IPS-NIHi7 (cell line): ENCODE measurements at regions not wholly inside any gene's neighbourhood (a gene's known extent, or its start where the extent isn't known, plus 50 kb on each side); places are given as distances from the start of the nearest gene placed in this dataset.

Experiments used
- DNase-seq: peaks from one replicate; pipeline ENCODE4 v3.0.0; 2012; ENCODE audit warnings: mixed read lengths; ENCODE audit errors: extremely low spot score

DNA sequence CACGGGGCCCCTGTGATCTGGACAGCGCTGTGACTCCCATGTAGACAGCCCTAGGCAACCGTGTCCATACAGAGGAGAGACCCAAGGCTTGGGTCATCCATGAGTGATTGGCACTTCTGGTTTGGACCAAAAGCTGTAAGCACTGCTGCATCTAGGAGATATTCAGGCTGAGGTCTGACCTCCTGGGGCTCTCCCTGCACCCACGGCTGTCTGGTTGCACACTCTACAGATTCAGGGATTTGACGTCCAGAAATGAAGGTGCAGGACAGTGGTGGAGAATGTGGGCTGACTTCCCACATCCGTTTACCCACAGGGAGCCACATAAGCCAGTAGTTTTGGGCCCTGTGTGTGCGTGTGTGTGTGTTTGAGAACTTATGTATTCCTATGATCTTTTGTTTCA lies 76.2 kb upstream of the ARHGEF7 start:
- no peak for DNase-seq

- no peak for DNase-seq
These were observed 77.2 kb upstream of the ARHGEF7 start for GRCh38 chr13:111037927-111038326.

DNA sequence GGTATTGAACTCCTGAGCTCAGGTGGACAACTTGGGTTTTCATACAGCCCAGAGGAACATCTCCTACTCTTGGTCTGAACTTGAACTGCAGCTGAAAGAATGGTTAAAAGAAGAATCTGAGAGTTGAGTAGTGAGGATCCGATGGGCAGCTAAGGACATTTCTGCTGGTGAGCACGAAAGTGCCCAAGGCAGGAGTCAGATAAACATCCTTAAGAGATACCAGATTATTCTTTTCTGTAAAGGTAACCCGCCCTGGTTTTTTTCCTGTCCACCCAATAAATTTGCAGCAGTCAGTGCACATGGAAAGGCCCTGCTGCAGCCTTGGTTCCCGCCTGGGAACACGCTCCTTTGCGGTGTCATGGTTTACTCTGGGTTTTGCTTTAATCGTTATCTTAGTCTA lies 78.4 kb upstream of the ARHGEF7 start:
- no peak for DNase-seq

DNA sequence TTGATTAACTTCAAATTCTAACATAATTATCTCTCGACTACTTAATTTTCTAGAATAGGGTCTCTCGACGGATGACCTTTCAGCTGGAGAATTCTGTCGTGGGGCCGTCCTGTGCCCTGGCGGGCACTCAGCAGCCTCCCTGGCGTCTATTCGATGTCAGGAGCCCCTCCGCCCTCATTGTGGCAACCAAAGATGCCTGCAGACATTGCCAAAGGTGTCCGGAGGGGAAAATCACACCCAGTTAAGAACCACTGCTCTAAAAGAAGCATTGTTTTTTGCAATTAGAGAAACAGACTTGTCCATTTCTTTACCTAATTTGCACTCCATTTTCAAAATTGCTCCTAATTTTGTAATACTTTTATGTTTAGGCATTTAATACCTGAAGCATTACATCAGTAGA lies 79.2 kb upstream of the ARHGEF7 start:
- DNase-seq = no peak

GRCh38 chr13:111034811-111035210 lies 80.3 kb upstream of the ARHGEF7 start:
- DNase-seq = no peak

DNA sequence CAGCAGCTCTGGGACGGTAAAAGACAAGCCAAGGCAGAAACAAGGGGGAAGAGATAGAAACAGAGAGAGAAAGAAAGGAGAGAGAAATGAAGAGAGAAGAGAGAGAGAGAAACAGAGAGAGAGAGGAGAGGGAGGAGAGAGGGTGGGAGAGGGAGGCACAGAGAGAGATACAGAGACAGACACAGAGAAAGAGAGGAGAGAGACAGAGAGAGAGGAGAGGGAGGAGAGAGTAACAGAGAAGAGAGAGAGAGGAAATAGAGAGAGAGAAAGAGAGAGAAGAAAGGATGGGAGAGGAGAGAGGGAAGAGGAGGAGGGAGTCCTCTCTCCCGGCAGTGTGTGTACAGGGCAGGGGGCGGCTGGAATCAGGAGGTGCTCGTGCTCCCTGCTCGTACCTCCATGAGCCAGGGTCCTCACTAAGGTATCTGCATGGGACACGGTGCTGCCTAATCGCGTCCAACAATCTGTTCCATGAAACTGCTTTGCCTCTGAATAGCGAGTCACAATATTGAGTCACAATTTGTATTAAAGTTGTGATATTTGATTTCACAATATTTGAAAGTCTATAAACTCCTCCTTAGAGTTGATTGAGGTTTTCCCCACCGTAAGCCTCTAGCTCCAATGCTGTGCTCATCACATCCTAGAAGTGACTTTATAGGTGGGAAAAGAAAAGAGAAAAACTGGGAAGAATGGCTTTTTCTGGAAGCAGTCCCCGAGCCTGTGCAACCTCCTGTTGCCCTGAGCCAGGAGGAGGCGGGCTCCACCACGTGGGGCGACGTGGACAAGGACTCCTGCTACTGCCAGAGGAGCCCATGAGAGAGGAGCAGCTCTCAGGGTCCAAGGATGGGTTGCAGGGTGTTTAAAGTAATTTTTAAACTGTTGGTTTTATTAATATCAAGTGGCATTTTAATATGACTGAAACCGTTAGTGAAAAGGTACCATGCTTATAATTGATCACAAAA lies 81.7 kb upstream of the ARHGEF7 start:
- DNase-seq = no peak

GRCh38 chr13:111031531-111031961 lies 83.6 kb upstream of the ARHGEF7 start:
- no peak for DNase-seq

DNA sequence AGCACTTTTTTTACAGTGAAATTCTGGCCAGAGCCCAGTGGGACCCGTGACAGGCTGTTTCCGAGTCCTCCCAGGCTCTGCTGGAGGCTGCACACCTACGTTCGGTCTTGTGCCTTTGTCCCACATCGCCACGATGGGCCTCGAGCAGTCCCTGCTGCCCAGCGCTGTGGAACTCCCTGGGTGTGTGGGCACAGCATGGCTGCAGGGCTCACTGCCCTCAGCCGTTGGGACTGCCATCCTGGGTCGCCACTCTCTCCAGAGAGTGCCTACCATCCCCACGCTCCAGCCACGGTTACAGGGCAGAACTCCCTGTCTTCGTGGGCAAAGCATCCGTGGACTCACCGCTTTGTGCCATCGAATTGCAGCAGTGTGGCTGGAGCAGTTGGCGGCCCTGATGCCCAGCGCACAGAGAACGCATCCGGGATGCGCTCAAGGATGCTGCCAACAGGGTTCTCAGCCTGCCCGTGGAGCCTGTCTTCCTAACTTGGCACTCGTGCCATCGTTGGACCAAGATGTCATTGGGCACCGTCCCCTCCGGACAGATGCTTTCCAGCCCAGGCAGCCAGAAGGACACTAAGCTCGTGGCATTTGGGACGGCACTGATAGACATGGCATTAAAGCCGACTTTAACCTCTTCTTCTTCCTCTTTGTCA lies 85.0 kb upstream of the ARHGEF7 start:
- no peak for DNase-seq

DNA sequence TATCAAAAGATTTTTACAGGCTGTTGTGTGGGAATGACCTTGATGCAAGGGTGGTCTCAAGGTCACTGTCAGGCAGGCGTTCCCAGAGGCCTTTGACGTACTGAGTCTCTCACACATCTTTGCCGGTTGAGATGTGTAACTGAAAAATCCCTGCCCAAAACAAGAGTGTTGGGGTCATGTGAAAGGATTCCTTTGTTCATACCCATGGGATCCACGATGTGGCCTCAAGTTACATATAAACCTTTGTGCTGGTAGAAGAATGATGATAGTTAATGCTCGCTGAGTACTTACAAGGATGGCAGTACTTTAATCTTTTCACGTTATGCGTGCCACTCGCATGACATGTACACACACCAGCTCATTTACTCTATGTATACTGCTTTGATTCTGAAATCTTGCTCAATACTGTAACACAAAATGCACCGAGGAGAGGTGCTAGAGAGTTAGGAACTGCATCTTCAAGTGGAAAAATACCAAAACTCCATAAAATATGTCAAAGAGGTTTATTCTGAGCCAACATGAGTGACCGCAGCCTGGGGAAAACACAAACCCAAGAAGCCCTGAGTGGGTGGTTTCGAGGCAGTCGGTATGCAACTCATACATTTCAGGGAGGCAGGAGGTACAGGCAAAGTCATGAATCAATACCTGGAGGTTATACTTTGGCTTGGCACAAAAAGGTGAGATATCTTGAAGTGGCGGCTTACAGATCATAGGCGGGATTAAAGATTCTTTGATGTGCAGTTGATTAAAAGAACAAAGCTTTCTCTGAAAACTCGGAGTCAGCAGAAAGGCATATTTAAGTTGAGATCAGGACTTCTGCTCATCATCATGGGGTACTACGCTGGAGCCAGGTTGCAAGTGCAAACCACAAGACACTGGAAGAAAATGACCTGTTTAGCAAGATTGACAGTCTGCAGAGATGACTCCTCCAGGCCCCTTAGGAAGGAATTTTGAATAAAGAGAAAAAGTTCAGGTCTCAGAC lies 87.4 kb upstream of the ARHGEF7 start:
- no peak for DNase-seq

- DNase-seq = no peak
These were observed 89.8 kb upstream of the ARHGEF7 start for GRCh38 chr13:111025310-111025709.

- DNase-seq = no peak
These were observed 92.2 kb upstream of the ARHGEF7 start for GRCh38 chr13:111022886-111023285.

- DNase-seq = no peak
These were observed 92.9 kb upstream of the ARHGEF7 start for GRCh38 chr13:111022241-111022640.

DNA sequence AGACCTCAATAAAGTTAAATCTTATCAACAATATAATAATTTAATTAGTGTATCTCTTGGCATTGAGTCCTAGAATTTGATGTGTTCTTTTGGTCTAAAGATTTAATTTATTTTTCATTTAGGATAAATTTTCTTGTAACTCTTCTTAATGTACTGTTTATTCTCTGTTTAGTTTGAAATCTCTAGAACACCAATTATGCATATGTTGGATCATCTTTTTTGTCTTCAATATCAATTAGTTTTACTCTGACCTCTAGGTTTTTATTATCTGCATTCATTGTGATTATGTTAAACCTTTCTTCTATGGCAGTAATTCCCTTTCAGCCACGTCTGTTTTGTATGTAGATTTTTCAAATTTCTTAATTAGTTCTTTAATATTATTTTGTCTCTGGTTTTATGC lies 93.8 kb upstream of the ARHGEF7 start:
- DNase-seq = no peak

DNA sequence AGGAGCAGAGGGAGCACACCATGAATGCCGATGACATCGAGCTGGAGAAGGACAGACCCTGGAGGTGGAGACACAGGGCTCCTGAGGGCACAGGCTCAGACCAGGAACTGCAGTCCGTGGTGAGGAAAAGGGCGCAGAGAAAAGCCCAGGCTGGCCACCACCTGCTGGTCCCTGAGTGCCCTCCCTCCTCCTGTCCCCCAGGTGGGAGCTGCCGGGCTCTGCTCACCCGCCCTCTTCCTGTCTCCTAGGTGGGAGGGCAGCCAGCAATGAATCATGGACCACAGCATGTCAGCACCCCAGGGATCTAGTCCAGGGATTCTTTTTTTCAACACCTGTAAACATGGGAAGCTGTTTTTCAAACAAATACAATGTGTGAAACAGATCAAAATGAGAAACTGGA lies 94.6 kb upstream of the ARHGEF7 start:
- DNase-seq = no peak

DNA sequence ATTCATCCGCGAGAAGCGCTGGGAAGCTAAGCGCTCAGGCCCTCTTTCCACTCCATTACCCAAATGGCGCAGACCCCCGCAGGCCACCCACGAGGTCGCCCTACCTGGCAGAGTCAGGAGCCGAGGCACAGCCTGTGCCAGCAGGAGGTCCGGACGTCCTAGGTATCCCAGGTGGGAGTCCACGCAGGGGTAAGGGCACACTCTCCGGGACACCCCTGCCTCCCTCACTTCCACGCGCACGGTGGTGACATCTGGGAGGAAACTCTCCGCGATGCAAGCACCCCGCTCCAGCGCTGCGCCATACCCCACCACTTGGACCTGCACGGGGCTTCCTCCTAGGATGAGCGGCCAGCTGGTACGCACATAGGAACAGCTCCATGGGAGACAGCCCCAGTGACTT lies 95.1 kb upstream of the ARHGEF7 start:
- DNase-seq = no peak

GRCh38 chr13:111017755-111018459 lies 97.2 kb upstream of the ARHGEF7 start:
- no peak for DNase-seq

DNA sequence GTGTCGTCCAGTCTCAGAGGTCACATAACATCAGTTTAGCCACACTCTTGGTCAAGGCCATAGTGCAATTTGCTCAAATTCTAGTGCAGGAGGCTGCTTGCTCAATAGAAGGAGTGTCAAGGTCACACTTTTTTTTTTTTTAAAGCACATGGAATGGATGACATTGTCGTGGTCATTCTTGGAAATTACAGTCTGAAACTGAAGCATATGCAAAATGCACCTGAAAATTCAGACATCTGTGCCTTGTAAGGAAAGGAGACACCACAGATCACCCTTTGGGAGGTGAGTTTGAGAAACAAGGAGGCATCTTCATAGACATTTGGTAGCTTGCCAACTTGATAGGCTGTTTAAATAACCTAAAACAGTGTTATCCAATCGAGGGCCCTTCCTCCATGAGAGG lies 98.3 kb upstream of the ANKRD10 start:
- DNase-seq = no peak

DNA sequence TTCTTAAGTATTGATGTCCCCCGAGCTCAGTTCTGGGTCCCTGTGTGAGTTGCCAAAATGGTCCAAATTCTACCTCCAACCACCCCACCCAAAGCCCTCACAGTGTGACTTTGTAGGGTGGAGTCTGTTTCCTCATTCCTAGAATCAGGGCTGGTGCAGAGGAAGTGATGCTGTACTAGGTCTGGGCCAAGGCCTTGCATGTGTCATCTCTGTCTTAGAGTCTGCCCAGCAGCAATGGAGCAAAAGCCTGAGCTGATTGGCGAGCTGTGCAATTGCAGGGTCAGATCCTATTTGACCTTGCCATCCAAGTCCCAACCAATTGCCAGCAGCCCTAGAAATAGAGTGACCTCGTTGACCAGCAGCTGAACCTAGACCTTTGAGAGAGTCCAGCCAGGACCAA lies 97.0 kb upstream of the ANKRD10 start:
- no peak for DNase-seq

- no peak for DNase-seq
These were observed 93.5 kb upstream of the ANKRD10 start for GRCh38 chr13:111008351-111008750.

DNA sequence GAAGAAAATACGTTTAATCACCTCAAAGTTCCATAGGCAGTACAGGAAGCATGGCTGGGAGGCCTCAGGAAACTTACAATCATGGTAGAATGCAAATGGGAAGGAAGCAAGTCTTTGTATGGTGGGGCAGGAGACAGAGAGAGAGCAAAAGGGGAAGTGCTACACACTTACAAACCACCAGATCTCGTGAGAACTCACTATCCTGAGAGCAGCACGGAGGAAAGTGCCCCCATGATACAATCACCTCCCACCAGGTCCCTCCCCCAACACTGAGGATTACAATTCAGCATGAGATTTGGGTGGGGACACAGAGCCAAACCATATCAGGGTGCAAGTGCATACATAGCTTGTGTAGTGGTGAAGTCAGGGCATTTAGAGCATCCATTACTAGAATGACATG lies 92.3 kb upstream of the ANKRD10 start:
- no peak for DNase-seq

GRCh38 chr13:111006506-111007031 lies 91.7 kb upstream of the ANKRD10 start:
- peak; percentile 73 for DNase-seq
